ACC112 (cell line): ENCODE measurements at regions not wholly inside any gene's neighbourhood (a gene's known extent, or its start where the extent isn't known, plus 50 kb on each side); places are given as distances from the start of the nearest gene placed in this dataset.
"Not testable (repeated sequence)": the region's sequence is repeated elsewhere in the genome, so short reads cannot be mapped to it uniquely, and the experiment has no call there.

ENCODE experiments used
- H2AFZ ChIP-seq: fragments of 200-600 bp; sonication (generic); one replicate; pipeline ENCODE4 v1.6.0; 2017; ENCODE audit warnings: antibody characterized with exemption, low read length; ENCODE audit not compliant: unreplicated experiment
- H3K27ac ChIP-seq: fragments of 200-600 bp; sonication (generic); 2 replicates; pipeline ENCODE4 v1.5.1; 2014; ENCODE audit warnings: low read depth, mild to moderate bottlenecking, antibody characterized with exemption, low read length, moderate library complexity
- H3K27me3 ChIP-seq: fragments of 200-600 bp; sonication (generic); 2 replicates; pipeline ENCODE4 v1.6.1; 2014; ENCODE audit warnings: mild to moderate bottlenecking, antibody characterized with exemption, low read length, moderate library complexity, mixed read lengths; ENCODE audit not compliant: insufficient read depth
- H3K36me3 ChIP-seq: fragments of 200-600 bp; sonication (generic); 2 replicates; pipeline ENCODE4 v1.6.1; 2016; ENCODE audit warnings: mild to moderate bottlenecking, antibody characterized with exemption, low read length, moderate library complexity, mixed read lengths; ENCODE audit not compliant: insufficient read depth
- H3K4me1 ChIP-seq: fragments of 200-600 bp; sonication (generic); one replicate; pipeline ENCODE4 v1.6.1; 2016; ENCODE audit warnings: low read length, mixed read lengths; ENCODE audit not compliant: insufficient read depth, unreplicated experiment, control insufficient read depth
- H3K4me3 ChIP-seq: fragments of 200-600 bp; sonication (generic); 2 replicates; pipeline ENCODE4 v1.5.1; 2014; ENCODE audit warnings: mild to moderate bottlenecking, low read depth, low read length
- H3K79me2 ChIP-seq: fragments of 200-600 bp; sonication (generic); one replicate; pipeline ENCODE4 v1.6.0; 2016; ENCODE audit warnings: low read length; ENCODE audit not compliant: control insufficient read depth, unreplicated experiment, insufficient read depth

GRCh38 chr3:118501152-118501551 is 533.5 kb downstream of the IGSF11 start:
- no peak overlapping the region for H3K27ac ChIP-seq
- H3K79me2 ChIP-seq: no peaks in the 10 kb centered on the region
- no peak overlapping the region for H2AFZ ChIP-seq
- no peaks in the 10 kb centered on the region for H3K36me3 ChIP-seq
- no peaks in the 10 kb centered on the region for H3K27me3 ChIP-seq
- no peak overlapping the region for H3K4me3 ChIP-seq
- H3K4me1 ChIP-seq: no peaks in the 10 kb centered on the region

DNA sequence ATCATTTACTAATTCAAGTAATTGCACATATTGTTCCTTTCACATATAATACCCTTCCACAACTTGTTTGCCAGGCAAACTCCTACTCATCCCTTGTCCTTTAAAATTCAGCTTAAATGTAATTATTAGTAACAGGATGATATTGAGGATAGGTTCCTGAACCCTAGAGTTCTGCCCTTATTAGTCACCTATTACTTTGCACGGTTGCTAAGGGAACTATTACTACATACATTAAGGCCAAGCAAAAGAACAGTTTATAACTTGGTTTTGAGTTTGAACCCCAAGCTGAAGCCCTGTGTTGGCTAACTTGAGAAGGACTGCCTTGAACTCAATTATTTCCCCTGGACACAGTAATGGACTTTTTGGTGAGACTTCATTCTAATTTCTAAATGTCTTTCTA is 529.7 kb downstream of the IGSF11 start:
- H3K27ac ChIP-seq: no peak overlapping the region

GRCh38 chr3:118505784-118506183 is 528.9 kb downstream of the IGSF11 start:
- Histone ChIP-seq H3K79me2 (no peaks in the 10 kb centered on the region), H3K4me3 (no peak overlapping the region), H2AFZ (no peak overlapping the region)

More for the DNA sequence above, 529.7 kb downstream of the IGSF11 start:
- Histone ChIP-seq H3K36me3 (no peaks in the 10 kb centered on the region), H2AFZ (no peak overlapping the region), H3K79me2 (no peaks in the 10 kb centered on the region), H3K4me3 (no peak overlapping the region), H3K27me3 (no peaks in the 10 kb centered on the region), H3K4me1 (no peaks in the 10 kb centered on the region)

GRCh38 chr3:118511402-118511801 is 523.2 kb downstream of the IGSF11 start:
- no peak overlapping the region for H2AFZ ChIP-seq
- no peaks in the 10 kb centered on the region for H3K27me3 ChIP-seq
- no peaks in the 10 kb centered on the region for H3K4me1 ChIP-seq
- no peak overlapping the region for H3K27ac ChIP-seq
- H3K79me2 ChIP-seq: no peaks in the 10 kb centered on the region
- no peaks in the 10 kb centered on the region for H3K36me3 ChIP-seq
- H3K4me3 ChIP-seq: no peak overlapping the region

More at GRCh38 chr3:118505784-118506183, 528.9 kb downstream of the IGSF11 start:
- Histone ChIP-seq H3K27me3 (no peaks in the 10 kb centered on the region), H3K4me1 (no peaks in the 10 kb centered on the region), H3K36me3 (no peaks in the 10 kb centered on the region), H3K27ac (no peak overlapping the region)

- Histone ChIP-seq H3K4me1 (no peaks in the 10 kb centered on the region), H3K27me3 (no peaks in the 10 kb centered on the region), H2AFZ (no peak overlapping the region), H3K27ac (no peak overlapping the region), H3K36me3 (no peaks in the 10 kb centered on the region), H3K4me3 (no peak overlapping the region), H3K79me2 (no peaks in the 10 kb centered on the region)
These were observed 522.3 kb downstream of the IGSF11 start for GRCh38 chr3:118512301-118512700.

DNA sequence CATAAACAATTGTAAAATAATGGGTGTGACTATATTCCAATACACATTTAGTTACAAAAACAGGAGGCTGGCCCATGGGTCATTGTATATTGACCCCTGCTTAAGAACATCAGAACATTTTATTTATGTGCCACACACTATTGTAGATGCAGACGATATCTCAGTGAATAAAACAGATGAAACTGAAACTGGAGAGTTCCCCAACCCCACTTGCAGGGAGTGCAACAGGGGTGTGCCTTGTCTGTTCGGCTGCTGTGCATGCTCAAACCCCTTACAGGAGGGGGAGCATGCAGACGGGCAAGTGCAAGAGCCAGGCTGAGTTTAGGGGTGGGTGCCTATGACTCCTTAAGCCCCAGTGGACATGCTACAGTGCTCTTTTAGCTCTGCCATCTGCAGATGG is 509.6 kb downstream of the IGSF11 start:
- H3K27ac ChIP-seq: no peak overlapping the region
- no peak overlapping the region for H3K4me3 ChIP-seq
- no peaks in the 10 kb centered on the region for H3K36me3 ChIP-seq
- H3K4me1 ChIP-seq: no peaks in the 10 kb centered on the region
- H3K79me2 ChIP-seq: no peaks in the 10 kb centered on the region
- H3K27me3 ChIP-seq: no peaks in the 10 kb centered on the region
- H2AFZ ChIP-seq: no peak overlapping the region

DNA sequence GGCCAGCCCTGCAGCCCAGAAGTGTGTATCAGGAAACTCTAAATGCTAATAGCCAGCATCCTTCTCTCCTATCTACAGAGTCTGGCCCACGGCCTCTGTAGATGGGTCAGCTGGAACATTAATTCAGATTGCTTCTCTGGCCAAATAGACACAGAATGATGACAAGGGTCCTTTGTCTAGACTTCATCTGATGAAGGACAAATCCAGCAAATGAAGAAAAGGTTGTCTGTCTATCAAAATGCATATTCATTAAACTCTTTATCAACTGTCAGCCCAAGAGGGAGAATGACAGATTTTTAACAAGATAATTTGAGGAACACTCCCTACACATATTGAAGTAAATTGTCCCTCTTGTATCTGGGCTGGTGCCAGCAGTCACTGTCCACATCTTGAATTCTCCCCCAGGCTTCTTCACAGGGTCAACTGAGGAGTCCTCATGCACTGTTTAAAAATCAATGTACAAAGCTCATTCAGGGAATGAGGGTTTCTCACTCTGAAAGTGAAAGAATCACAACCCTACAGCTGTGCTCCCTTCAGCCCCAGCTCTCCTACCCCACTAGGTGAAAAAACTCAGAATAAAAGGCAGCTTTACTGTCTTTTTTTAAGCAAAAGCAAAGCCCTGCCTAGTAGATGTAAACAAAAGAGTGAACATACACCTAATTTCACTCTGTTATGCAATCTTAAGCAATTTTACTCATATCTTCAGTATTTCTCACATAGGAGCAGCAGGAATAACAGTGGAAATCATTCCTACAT is 507.7 kb downstream of the IGSF11 start:
- no peaks in the 10 kb centered on the region for H3K79me2 ChIP-seq
- H3K36me3 ChIP-seq: no peaks in the 10 kb centered on the region
- H2AFZ ChIP-seq: no peak overlapping the region
- H3K27me3 ChIP-seq: no peaks in the 10 kb centered on the region
- H3K27ac ChIP-seq: no peak overlapping the region
- no peak overlapping the region for H3K4me3 ChIP-seq
- H3K4me1 ChIP-seq: no peaks in the 10 kb centered on the region

DNA sequence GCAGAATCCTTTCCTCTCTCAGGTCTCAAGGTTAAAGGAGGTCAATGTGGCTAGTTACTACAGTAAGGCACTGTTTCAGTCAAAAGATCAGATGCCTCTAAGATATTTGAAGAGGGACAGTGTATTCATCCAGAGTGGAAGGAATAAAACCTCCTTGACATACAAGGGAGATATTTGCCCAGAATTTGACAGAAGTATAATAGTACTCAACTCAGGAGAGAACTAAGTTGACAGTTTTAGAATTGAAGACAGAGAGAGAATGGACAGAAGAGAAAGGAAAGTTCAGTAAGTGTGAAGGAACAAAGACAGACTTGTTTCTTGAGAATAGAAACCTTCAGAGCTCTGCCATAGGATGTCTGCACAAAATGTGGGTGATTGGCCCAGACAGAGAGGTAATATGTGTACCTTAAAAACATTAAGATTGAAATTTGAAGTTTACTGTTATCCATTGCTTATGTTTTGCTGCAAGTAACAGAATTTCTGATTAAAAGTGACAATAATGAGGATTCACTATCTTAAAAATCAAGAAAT is 507.1 kb downstream of the IGSF11 start:
- Histone ChIP-seq H3K4me3 (no peak overlapping the region), H3K4me1 (no peaks in the 10 kb centered on the region), H3K36me3 (no peaks in the 10 kb centered on the region), H3K27ac (no peak overlapping the region), H3K79me2 (no peaks in the 10 kb centered on the region), H2AFZ (no peak overlapping the region), H3K27me3 (no peaks in the 10 kb centered on the region)

DNA sequence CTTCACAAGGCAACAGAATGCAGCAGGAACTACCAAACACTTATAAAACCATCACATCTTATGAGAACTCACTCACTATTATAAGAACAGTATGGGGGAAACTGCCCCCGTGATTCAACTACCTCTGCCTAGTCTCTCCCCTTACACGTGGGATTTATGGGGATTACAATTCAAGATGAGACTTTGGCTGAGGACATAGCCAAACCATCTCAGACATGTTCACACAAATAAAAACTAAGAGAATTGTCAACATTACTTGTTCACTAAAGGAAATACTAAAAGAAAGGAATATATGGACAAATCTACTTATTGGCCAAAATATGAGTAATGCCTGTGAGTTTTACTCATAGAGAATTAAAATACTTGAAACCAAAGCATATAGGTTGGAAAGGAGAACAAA is 505.1 kb downstream of the IGSF11 start:
- Histone ChIP-seq H3K4me3 (no peak overlapping the region), H3K36me3 (no peaks in the 10 kb centered on the region), H3K27me3 (no peaks in the 10 kb centered on the region), H3K27ac (no peak overlapping the region), H3K79me2 (no peaks in the 10 kb centered on the region), H2AFZ (no peak overlapping the region), H3K4me1 (no peaks in the 10 kb centered on the region)

- H3K4me1 ChIP-seq: no peaks in the 10 kb centered on the region
- H2AFZ ChIP-seq: no peak overlapping the region
- no peaks in the 10 kb centered on the region for H3K79me2 ChIP-seq
- H3K27me3 ChIP-seq: no peaks in the 10 kb centered on the region
- no peak overlapping the region for H3K4me3 ChIP-seq
- H3K36me3 ChIP-seq: no peaks in the 10 kb centered on the region
- no peak overlapping the region for H3K27ac ChIP-seq
These were observed 504.2 kb downstream of the IGSF11 start for GRCh38 chr3:118530350-118530922.

- H3K79me2 ChIP-seq, H3K36me3 ChIP-seq, H3K4me3 ChIP-seq, H3K4me1 ChIP-seq, H2AFZ ChIP-seq, H3K27ac ChIP-seq, H3K27me3 ChIP-seq: not testable (repeated sequence)
These were observed 503.7 kb downstream of the IGSF11 start for GRCh38 chr3:118530927-118531356.
